IgD-negative memory B cell (primary cell): ENCODE measurements at regions not wholly inside any gene's neighbourhood (a gene's known extent, or its start where the extent isn't known, plus 50 kb on each side); places are given as distances from the start of the nearest gene placed in this dataset.

Experiments
- H3K27ac Mint-ChIP-seq, 3 donors: one replicate each; pipeline ENCODE4 v1.8.0; 2020 to 2022; ENCODE audit warnings: mild to moderate bottlenecking in 3 of 3, mixed read lengths in 3 of 3, moderate library complexity in 1 of 3
- H3K27me3 Mint-ChIP-seq: one replicate; pipeline ENCODE4 v1.8.0; 2021; ENCODE audit warnings: mixed read lengths
- H3K36me3 Mint-ChIP-seq: one replicate; pipeline ENCODE4 v1.8.0; 2020; ENCODE audit warnings: mild to moderate bottlenecking, mixed read lengths
- H3K4me1 Mint-ChIP-seq, 3 donors: one replicate each; pipeline ENCODE4 v1.8.0; 2020 to 2022; ENCODE audit warnings: mixed read lengths in 3 of 3, mild to moderate bottlenecking in 1 of 3
- H3K4me3 Mint-ChIP-seq, 4 donors: one replicate each; pipeline ENCODE4 v1.8.0; 2020 to 2022; ENCODE audit warnings: mild to moderate bottlenecking in 4 of 4, mixed read lengths in 4 of 4, moderate library complexity in 3 of 4
- H3K9me3 Mint-ChIP-seq, 3 donors: one replicate each; pipeline ENCODE4 v1.8.0; 2020 to 2021; ENCODE audit warnings: mixed read lengths in 3 of 3, mild to moderate bottlenecking in 1 of 3

DNA sequence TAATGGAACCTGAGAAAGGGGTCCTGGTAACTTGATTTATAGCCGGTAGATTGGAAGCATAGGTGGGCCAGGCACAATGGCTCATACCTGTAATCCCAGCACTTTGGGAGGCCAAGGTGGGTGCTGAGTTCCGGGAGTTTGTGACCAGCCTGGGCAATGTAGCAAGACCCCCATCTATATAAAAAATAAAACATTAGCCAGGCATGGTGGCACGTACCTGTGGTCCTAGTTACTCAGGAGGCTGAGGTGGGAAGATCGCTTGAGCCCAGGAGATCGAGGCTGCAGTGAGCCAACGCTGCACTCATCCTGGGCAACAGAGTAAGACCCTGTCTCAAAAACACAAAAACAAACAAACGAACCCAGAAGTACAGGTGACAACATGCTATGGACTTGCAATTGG, 76.5 kb downstream of the ZNF281 start:
- no peaks in the 10 kb centered on the region for H3K27me3 Mint-ChIP-seq
- H3K4me3 Mint-ChIP-seq = no peak overlapping the region
- H3K27ac Mint-ChIP-seq = no peak overlapping the region
- H3K36me3 Mint-ChIP-seq = no peaks in the 10 kb centered on the region
- H3K4me1 Mint-ChIP-seq = peaks cover 18 to 20% (median 20%) of the 10 kb centered on the region in 3 donors
- no peaks in the 10 kb centered on the region for H3K9me3 Mint-ChIP-seq

DNA sequence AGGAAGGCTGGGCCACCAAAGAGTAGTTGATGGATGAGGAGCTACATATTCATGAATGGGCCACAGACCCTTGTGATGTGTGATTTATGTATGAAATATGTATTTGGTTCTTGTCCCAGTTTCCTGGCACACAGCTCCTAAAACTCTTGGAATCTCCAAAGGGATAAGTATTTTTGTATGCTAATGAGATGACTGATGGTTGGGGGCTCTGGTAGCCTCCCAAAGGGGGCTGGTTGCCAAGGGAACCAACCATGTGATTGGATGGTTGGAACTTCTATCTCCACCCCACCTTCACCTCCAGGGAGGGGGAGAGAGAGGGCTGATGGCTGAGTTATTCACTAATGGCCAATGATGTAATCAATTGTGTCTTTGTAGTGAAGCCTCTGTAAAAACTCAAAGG, 77.1 kb downstream of the ZNF281 start:
- peaks cover 4% of the 10 kb centered on the region for H3K27me3 Mint-ChIP-seq
- no peak overlapping the region for H3K4me3 Mint-ChIP-seq
- H3K36me3 Mint-ChIP-seq = no peaks in the 10 kb centered on the region
- peaks cover 12 to 15% (median 14%) of the 10 kb centered on the region in 3 donors for H3K4me1 Mint-ChIP-seq
- no peaks in the 10 kb centered on the region for H3K9me3 Mint-ChIP-seq
- H3K27ac Mint-ChIP-seq = no peak overlapping the region

DNA sequence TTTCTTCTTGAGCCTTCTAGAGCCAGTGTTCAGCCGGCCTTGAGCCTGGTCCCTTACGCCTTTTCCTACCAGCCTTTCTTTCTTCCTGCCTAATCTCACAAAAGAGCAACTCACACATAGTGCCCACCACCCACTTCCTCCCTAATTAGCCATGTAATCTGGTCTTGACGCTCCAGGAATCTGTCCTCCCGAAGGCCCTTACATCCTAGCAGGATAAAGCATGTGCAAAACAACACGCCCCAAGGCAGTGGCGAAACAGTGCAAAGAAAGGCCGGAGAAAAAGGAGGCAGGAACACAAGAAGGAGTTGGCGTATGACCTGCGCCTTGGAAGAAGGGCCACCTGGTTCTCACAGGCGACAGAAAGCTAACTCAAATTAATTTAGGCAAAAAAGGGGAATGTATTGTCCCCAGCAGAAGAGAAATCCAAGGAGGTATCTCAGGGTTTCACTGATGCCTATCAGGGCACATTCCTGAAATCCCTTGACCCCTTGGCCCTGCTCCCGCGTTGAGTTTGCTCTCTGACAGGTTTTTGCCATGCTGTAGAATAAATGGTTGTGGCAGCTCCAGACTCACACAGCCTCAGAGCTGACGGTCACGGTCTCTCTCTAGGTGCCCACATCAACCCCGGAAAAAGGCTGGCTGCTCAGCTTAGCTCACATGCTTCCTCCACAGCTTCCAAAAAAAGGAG, 79.0 kb downstream of the ZNF281 start:
- peaks cover 0 to 6% (median 0%) of the 10 kb centered on the region in 3 donors for H3K4me1 Mint-ChIP-seq
- H3K27me3 Mint-ChIP-seq = peaks cover 6% of the 10 kb centered on the region
- H3K9me3 Mint-ChIP-seq = no peaks in the 10 kb centered on the region
- H3K4me3 Mint-ChIP-seq = peak overlapping the region in 1 of 4 donors; percentile 44
- no peaks in the 10 kb centered on the region for H3K36me3 Mint-ChIP-seq
- H3K27ac Mint-ChIP-seq = no peak overlapping the region

DNA sequence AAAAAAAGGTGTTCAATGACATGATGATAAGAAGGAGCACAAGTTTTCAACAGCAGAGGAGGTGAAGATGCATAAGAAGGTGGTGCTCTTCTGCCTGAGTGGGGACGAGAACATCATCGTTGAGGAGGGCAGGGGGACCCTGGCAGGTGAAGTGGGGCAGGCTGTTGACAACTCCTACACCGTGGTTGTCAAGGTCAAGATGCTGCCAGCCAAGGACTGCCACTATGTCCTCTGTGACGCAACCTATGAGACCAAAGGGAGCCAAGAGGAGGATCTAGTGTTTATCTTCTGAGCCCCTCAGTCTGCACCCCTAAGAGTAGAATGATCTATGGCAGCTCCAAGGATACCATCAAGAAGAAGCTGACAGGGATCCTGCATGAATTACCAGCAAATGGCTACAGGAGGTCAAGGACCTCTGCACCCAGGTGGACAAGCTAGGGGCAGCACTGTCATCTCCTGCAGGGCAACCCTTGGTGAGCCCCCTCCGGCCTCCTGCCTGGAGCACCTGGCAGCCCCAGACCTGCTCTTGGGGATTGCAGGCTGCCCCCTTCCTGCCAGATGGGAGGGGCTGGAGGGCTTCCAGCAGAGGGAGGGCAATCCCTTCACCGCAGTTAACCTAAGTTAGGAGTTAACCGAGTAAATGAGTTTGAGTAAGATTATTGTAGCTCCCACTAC, 80.5 kb downstream of the ZNF281 start:
- Mint-ChIP-seq H3K27ac (no peak overlapping the region), H3K36me3 (no peaks in the 10 kb centered on the region), H3K27me3 (peaks cover 6% of the 10 kb centered on the region), H3K9me3 (no peaks in the 10 kb centered on the region), H3K4me1 (peaks cover 0 to 6% (median 0%) of the 10 kb centered on the region in 3 donors), H3K4me3 (no peak overlapping the region)

DNA sequence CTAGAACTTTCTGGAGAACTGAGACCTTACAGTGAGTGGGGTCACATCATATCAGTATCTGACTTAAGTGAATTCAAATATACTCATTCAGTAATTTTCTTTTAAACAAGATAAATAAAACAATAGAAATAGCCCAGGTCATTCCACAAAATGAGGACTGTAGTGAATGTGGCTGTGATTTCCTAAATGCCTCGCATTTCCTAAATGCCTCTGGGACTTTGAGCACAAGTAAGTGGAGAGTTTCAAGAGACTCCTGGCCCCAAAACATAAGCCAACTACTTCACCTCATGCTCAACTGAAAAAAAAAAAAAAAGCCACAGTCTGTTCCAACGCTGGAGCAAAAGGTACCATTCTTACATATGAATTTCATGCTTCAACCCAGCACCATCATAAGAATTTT, 81.5 kb downstream of the ZNF281 start:
- peaks cover 6% of the 10 kb centered on the region for H3K27me3 Mint-ChIP-seq
- no peaks in the 10 kb centered on the region for H3K36me3 Mint-ChIP-seq
- no peak overlapping the region for H3K27ac Mint-ChIP-seq
- H3K9me3 Mint-ChIP-seq = peaks cover 0 to 1% (median 0%) of the 10 kb centered on the region in 3 donors
- peaks cover 0 to 6% (median 0%) of the 10 kb centered on the region in 3 donors for H3K4me1 Mint-ChIP-seq
- no peak overlapping the region for H3K4me3 Mint-ChIP-seq

DNA sequence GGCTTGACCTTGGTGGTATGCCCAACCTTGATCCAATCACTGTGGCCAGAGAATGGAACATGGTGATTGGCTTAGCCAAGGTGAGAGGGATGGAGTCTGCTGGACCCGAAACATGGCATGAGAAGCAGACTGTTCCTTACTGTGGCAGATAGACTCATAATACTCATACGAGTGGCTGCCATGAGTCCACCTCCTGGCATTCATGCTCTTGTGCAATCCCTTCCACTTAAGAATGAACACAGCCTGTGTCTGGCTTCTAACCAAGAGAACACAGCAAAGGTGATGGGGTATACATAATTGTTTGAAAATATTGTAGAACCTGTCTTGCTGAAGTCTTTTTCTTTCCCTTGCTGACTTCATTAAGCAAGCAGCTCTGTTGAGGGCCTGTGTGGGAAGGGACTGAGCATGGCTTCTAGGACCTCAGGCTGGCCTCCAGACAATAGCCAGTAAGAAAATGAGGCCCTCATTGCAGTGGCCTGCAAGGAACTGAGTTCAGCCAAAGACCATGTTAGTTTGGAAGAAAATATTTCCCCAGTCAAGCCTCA, 85.9 kb downstream of the ZNF281 start:
- Mint-ChIP-seq H3K4me1 (peaks cover 0 to 4% (median 0%) of the 10 kb centered on the region in 3 donors), H3K36me3 (no peaks in the 10 kb centered on the region), H3K4me3 (no peak overlapping the region), H3K27me3 (peaks cover 6% of the 10 kb centered on the region), H3K27ac (no peak overlapping the region), H3K9me3 (peaks cover 0 to 2% (median 1%) of the 10 kb centered on the region in 3 donors)

DNA sequence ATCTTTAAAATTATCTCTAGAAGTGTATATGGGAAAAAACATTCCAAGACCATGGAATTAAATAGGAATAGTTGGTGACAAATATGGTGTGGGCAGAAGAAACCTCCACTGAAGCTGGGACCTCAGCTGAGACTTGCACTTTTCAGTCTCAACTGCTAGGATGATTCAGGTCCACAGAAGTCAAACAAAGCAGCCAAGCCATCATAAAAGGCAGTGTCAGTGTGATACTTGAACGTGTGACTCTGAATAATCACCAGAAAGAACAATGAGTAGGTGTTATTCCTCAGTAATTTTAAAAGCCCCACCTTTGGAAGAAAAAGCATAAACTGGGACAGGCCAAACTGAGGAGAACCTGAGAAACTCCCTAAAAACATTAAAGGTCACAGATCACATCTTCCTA, 90.7 kb downstream of the ZNF281 start:
- H3K4me3 Mint-ChIP-seq = no peak overlapping the region
- no peaks in the 10 kb centered on the region for H3K27me3 Mint-ChIP-seq
- H3K4me1 Mint-ChIP-seq = no peaks in the 10 kb centered on the region
- peaks cover 3% of the 10 kb centered on the region for H3K36me3 Mint-ChIP-seq
- H3K27ac Mint-ChIP-seq = no peak overlapping the region
- peaks cover 0 to 2% (median 1%) of the 10 kb centered on the region in 3 donors for H3K9me3 Mint-ChIP-seq

DNA sequence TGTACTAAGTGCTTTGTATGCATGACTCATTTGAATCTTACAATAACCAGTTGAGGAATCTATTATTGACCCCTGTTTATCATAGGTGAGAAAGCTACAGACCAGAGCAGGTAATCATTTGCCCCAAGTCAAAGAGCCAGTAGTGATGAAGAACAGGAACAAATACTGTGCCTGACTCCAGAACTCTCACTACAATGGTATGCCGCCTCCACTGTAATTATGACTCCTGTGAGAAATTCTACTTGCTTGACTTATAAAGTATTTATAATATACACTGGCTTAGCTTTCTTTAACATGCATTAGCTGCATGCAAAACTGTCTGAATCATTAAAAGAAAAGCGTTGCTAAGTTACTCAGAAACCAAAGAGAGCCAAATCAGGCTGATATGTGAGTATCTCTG, 92.6 kb downstream of the ZNF281 start:
- Mint-ChIP-seq H3K9me3 (peaks cover 0 to 2% (median 0%) of the 10 kb centered on the region in 3 donors), H3K27ac (no peak overlapping the region), H3K4me3 (no peak overlapping the region), H3K36me3 (peaks cover 3% of the 10 kb centered on the region), H3K27me3 (peaks cover 2% of the 10 kb centered on the region), H3K4me1 (no peaks in the 10 kb centered on the region)

DNA sequence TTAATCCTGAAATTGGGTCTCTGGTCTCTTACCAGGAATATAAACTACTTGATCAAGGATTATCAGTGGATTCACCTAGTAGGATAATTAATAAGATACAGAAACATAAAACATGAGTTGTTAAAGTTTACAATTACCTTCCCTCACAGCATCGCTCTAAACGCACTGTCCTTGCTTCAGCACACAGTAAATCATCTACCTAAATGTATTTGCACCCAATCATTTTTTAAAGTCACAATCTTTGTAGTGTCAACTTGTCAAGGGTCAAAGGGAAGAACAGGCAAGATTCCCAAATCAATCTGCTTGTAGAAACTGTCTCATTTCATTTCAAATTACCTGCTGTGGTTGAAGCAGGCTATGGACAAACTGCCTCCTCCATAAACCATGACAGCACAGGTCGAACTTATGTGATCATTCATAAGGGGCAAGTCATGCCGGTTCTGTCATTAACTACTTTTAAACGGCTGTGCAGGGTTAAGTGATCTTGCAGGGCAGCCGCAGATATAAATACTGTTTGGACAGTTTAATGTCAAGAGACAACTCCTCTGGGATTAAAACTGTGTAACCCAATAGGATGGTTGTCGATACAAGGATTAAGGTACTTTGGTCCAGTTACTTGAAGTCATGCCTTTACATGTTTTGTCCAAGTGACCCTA, 93.6 kb downstream of the ZNF281 start:
- H3K4me3 Mint-ChIP-seq = no peak overlapping the region
- no peak overlapping the region for H3K27ac Mint-ChIP-seq
- peaks cover 3% of the 10 kb centered on the region for H3K36me3 Mint-ChIP-seq
- H3K9me3 Mint-ChIP-seq = peaks cover 0 to 2% (median 0%) of the 10 kb centered on the region in 3 donors
- no peaks in the 10 kb centered on the region for H3K4me1 Mint-ChIP-seq
- peaks cover 2% of the 10 kb centered on the region for H3K27me3 Mint-ChIP-seq

DNA sequence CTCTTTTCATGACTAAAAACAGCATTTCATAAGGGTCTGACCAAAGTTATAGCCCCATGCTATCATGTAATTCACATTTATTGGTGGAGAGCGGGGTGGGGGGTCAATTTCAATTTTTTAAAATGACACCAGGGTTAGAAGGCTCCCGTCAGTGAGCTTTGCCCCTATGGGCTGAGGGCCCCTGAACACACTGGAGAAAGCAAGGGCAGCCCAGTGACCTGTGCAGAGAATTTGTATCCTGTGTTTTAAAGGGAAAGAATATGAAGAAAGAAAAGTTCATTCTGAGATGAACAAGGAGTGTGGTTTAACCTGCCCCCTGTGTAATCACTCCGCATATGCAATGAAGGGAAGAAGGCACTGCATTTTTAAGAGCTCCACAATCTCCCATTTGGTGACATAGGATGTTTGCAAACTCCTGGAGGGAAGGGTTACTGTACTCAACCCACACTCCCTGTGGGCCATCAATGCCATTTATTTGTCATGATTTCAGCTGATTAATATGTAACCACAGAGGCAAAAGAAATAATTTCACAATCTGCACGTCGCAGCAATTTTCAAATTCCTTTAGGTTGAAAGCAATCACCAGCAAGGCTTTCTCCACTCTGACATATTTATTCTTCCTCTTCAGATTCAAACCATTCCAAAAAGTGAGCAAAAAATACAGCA, 95.6 kb downstream of the ZNF281 start:
- Mint-ChIP-seq H3K36me3 (peaks cover 3% of the 10 kb centered on the region), H3K27ac (no peak overlapping the region)

DNA sequence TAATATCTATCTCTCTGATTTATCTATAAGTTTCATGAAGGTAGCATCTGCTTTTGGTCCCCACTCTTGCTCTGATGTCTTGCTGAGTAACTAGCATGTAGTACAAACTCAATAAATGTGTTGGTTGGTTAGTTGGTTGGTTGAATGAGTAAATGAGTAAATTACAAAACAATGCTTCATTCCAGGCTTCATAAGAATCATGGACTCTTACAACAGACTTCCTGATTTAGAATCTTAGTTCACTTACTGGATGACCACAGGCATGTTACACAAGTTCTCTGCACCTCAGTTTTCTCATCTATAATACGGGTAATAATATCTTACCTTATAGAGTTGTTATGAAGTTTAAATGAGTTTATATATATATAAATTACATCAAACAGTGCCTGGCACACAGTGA, 98.6 kb downstream of the ZNF281 start:
- Mint-ChIP-seq H3K9me3 (no peaks in the 10 kb centered on the region), H3K27ac (no peak overlapping the region), H3K4me3 (no peak overlapping the region), H3K36me3 (peaks cover 2% of the 10 kb centered on the region), H3K27me3 (peaks cover 4% of the 10 kb centered on the region), H3K4me1 (peaks cover 11 to 13% (median 12%) of the 10 kb centered on the region in 3 donors)

More for the DNA sequence above, 95.6 kb downstream of the ZNF281 start:
- Mint-ChIP-seq H3K4me1 (peaks cover 0 to 2% (median 0%) of the 10 kb centered on the region in 3 donors), H3K9me3 (no peaks in the 10 kb centered on the region), H3K27me3 (peaks cover 2% of the 10 kb centered on the region), H3K4me3 (no peak overlapping the region)

DNA sequence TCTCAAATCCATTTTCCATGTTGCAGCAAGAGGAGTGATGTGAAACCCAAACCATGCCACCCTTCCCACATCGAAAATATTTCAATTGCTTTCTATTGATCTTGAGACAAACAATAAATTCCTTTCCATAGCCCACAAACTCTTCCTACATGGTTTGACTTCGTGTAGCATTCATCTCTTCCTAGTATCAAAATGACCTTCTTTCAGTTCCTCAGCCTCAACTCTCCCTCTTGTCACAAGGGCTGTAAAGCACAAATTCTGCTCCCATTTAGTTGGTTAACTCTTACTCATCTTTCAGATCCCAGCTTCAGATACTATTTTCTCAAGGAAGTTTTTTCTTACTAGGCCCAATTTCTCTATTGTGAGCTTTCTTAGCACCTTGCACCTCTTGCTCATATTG, 99.0 kb downstream of the ZNF281 start:
- no peak overlapping the region for H3K4me3 Mint-ChIP-seq
- H3K36me3 Mint-ChIP-seq = no peaks in the 10 kb centered on the region
- peaks cover 4% of the 10 kb centered on the region for H3K27me3 Mint-ChIP-seq
- no peaks in the 10 kb centered on the region for H3K9me3 Mint-ChIP-seq
- peaks cover 14 to 16% (median 14%) of the 10 kb centered on the region in 3 donors for H3K4me1 Mint-ChIP-seq
- H3K27ac Mint-ChIP-seq = no peak overlapping the region

DNA sequence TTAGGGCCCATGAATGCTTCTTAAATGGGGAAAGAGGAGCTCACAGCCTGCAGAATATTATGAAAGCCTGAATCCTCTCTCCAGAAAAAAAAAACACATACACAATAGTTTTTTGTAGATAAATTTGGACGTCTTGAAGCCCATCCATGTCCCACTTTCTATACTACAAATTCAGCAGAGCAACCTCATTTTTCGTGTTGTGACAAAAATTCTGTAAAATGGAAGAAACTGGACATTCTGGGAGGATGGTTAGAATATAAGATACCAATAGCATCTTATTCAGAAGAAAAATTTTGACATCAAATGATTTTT, 102.1 kb downstream of the ZNF281 start:
- Mint-ChIP-seq H3K4me3 (peak overlapping the region in 3 of 4 donors; percentile 75 to 88 (median 81)), H3K36me3 (no peaks in the 10 kb centered on the region), H3K9me3 (no peaks in the 10 kb centered on the region), H3K4me1 (peaks cover 31 to 37% (median 33%) of the 10 kb centered on the region in 3 donors), H3K27me3 (peaks cover 16% of the 10 kb centered on the region), H3K27ac (peak overlapping the region; percentile 33 to 97 (median 73))

DNA sequence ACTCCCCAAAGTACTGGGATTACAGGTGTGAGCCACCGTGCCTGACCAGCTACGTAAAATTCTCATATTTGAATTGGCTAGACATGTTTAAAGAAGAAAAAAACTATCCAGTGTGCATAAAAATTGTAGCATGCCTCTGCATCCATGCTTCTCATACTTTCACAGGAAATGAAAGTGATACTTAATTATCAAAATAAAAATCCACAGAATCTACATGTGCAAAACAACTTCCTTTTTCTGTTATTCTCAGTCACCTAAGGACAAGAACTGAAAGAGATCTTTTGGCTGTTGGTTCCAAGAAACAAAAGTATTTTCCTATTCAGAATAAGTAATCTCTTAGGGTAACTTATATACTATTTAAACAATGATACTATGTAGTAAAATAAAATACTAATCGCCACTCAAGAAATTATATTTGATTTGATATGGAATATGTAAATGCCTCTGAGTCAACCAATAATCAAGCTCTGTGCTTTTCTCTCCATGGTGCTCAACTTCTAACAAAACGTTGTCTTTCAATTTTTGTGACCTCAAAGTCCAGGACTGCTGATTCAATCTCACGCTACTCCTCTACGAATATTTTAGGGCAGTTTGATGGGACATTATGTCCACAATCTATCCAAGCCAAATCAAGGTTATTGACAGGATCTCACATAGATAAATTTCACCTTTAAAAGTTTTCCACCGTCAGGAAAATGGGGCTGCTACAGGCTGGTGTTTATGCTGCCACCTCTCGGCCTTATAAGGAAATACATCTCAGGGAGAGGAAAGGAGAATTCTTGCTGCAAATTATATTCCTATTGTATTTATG, 102.7 kb downstream of the ZNF281 start:
- peaks cover 31 to 40% (median 33%) of the 10 kb centered on the region in 3 donors for H3K4me1 Mint-ChIP-seq

More for the DNA sequence above, 102.7 kb downstream of the ZNF281 start:
- Mint-ChIP-seq H3K27ac (peak overlapping the region; percentile 73 to 97 (median 91)), H3K36me3 (no peaks in the 10 kb centered on the region), H3K9me3 (no peaks in the 10 kb centered on the region), H3K4me3 (peak overlapping the region; percentile 75 to 88 (median 82)), H3K27me3 (peaks cover 17% of the 10 kb centered on the region)
